Cardiac septum (tissue), 1 donor: ENCODE measurements at regions not wholly inside any gene's neighbourhood (a gene's known extent, or its start where the extent isn't known, plus 50 kb on each side); places are given as distances from the start of the nearest gene placed in this dataset.

Source experiments
- DNase-seq: peaks from one replicate; pipeline ENCODE4 v3.0.0-alpha.2; 2020; ENCODE audit warnings: low spot score
- intact Hi-C: fragments of 100-400 bp; cut with DNase I; formaldehyde crosslinking; loops from one replicate; pipeline ENCODE4 v1.14.0; 2022
- donor health status: DM: no; HTN: no; CAD: no.

GRCh38 chr20:22880277-22880676 lies 154.8 kb upstream of the SSTR4 start:
- no peak for DNase-seq
- intact Hi-C loops, result no loop called here

- no peak for DNase-seq
- intact Hi-C loops, result no loop called here
Measured at GRCh38 chr20:22887796-22888195, 147.3 kb upstream of the SSTR4 start.

GRCh38 chr20:22890594-22891300 lies 144.4 kb upstream of the SSTR4 start:
- intact Hi-C loops, result no loop called here
- no peak for DNase-seq

DNA sequence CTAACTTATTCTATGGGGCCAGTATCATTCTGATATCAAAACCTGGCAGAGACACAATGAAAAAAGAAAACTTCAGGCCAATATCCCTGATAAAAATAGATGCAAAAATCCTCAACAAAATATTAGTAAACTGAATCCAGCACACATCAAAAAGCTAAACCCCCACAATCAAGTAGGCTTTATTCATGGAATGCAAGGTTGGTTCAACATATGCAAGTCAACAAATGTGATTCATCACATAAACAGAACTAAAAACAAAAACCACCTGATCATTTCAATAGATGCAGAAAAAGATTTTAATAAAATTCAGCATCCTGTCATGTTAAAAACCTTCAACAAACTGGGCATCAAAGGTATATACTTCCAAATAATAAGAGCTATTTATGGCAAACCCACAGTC lies 133.9 kb upstream of the SSTR4 start:
- intact Hi-C loops, result no loop called here
- no peak for DNase-seq

- DNase-seq, result no peak
- intact Hi-C loops, result no loop called here
Measured at GRCh38 chr20:22901921-22902320, 133.2 kb upstream of the SSTR4 start.

- no peak for DNase-seq
- intact Hi-C loops, result no loop called here
Measured at GRCh38 chr20:22904386-22904785, 130.7 kb upstream of the SSTR4 start.

DNA sequence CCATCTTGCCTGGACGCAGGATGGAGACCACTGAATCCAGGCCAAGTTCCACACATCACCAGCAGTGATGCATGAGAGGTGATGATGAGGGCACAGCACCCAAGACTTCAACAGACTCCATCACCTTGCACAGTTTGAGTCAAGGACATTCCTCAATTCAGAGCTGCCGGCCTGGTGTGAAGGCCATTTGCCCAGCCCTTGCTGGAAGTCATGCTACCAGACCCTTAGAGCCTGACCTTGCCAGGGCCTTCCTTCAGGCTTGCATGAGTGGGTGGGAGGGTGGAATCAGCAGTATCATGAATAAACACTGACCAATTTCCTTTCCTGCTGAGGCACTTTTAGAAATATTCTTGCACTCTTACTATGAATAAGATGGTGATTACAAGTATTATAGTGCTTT lies 130.2 kb upstream of the SSTR4 start:
- intact Hi-C loops, result no loop called here
- no peak for DNase-seq

GRCh38 chr20:22905658-22906057 lies 129.5 kb upstream of the SSTR4 start:
- no peak for DNase-seq
- intact Hi-C loops, result no loop called here

DNA sequence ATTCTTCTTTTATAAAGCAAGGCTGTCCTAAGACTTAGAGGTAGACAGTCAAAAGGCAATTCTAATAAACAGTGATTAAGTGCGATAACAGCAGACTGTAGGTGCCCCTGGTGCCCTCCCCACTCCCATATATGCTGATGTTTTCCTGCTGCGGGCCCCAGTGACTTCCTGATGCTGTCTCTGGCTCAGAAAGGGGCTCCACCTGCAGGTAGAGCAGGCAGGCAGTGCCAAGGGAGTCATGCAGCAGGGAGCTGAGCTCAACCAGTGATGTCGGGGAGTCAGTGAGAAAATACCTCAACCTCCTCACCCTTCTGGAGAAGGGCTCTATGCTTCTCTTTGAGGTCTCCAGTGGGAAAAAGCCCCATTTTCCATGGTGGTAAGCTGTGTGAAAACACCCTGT lies 126.7 kb upstream of the SSTR4 start:
- intact Hi-C loops, result no loop called here
- no peak for DNase-seq

GRCh38 chr20:22908944-22909343 lies 126.2 kb upstream of the SSTR4 start:
- intact Hi-C loops, result no loop called here

DNA sequence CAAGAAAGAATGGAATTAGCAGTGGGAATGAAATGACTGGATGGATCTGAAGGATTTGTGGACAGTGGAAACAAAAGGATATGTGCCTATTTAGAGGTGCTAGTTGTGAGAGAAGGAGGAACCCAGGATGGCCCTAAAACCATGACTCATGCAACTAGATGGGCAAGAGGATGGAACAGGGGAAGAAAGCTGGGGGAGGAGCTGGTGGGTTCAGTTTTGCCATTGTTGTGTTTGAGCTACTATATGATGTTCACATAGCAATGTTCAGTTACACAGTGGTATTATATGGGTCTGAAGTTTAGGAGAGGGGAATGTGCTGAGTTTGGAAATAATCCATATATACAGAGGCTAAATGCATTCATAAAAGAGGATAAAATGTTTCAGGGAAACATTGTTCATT lies 125.7 kb upstream of the SSTR4 start:
- intact Hi-C loops, result no loop called here
- no peak for DNase-seq

More at GRCh38 chr20:22908944-22909343, 126.2 kb upstream of the SSTR4 start:
- DNase-seq, result no peak

DNA sequence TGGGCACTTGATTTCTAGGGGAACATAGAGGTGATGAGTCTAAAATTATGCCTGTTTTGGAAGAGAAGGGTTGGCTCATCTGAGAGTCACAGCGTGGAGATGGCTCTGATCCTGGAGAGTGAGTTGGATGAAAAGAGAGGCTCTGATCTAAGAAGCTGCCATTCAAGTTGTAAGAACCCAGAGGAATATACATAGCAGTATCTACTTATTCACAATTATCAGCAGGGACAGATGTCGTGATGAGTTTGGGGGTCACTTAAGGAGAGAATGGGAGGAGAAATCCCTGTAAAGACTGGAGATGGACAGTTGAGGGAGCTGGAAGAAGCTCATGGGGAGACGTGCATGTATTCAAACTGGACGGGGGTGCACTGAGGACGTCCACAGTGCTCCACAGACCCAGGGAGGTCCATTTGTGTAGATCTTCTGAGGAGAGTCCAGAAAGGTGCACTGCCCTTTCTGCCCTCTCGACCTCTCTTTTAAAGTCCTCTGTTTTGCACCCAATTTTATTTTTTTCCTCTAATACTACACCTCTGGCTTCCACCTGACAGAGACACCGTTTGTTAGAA lies 124.7 kb upstream of the SSTR4 start:
- DNase-seq, result no peak
- intact Hi-C loops, result no loop called here

GRCh38 chr20:22914291-22914690 lies 120.8 kb upstream of the SSTR4 start:
- intact Hi-C loops, result no loop called here
- DNase-seq, result no peak

- intact Hi-C loops, result no loop called here
- no peak for DNase-seq
Measured at GRCh38 chr20:22915512-22915911, 119.6 kb upstream of the SSTR4 start.

GRCh38 chr20:22916021-22916842 lies 118.9 kb upstream of the SSTR4 start:
- intact Hi-C loops, result no loop called here
- no peak for DNase-seq

GRCh38 chr20:22918286-22918983 lies 116.7 kb upstream of the SSTR4 start:
- no peak for DNase-seq
- intact Hi-C loops, result no loop called here

DNA sequence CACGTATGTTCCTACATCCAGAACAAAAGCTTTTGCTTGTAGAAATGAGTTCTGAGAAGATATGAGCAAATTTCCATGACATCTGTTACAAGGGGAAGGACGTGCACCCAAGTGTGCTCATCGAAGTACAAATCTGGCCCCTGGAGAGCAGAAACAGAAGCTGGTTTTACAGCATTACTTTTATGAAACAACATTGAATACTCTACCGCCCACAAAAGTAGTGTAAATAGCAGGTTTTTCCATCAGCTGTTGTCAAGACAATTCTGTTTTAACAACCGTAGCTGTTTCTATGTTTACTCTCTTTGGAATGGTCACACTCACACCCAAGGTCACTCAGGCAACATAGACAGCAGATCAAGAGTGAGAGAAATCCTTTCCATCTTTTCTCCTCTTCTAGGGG lies 114.2 kb upstream of the SSTR4 start:
- DNase-seq, result no peak
- intact Hi-C loops, result no loop called here

GRCh38 chr20:22921595-22922421 lies 113.3 kb upstream of the SSTR4 start:
- intact Hi-C loops, result no loop called here
- DNase-seq, result no peak

DNA sequence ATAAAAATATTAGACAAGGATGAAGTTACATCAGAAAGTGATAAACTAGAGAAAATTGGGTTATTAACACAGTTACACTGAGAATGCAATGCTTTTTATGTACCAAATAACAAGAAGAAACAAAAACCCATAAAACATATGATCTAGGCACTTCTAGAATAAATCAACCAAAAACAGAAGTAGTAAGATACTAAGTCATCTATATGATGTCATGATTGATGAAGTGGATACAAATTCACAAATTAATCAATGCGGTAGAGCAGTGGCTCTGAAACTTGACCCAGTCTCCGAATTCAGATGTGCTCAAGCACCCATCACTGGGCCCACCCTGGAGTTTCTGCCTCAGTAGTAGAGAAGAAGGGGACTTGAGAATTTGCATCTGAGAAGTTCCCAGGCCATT lies 112.1 kb upstream of the SSTR4 start:
- intact Hi-C loops, result no loop called here
- DNase-seq, result no peak
